ENCODE measurements at regions not wholly inside any gene's neighbourhood (a gene's known extent, or its start where the extent isn't known, plus 50 kb on each side); places are given as distances from the start of the nearest gene placed in this dataset.
"Not testable (repeated sequence)": the region's sequence is repeated elsewhere in the genome, so short reads cannot be mapped to it uniquely, and the experiment has no call there.

DNA sequence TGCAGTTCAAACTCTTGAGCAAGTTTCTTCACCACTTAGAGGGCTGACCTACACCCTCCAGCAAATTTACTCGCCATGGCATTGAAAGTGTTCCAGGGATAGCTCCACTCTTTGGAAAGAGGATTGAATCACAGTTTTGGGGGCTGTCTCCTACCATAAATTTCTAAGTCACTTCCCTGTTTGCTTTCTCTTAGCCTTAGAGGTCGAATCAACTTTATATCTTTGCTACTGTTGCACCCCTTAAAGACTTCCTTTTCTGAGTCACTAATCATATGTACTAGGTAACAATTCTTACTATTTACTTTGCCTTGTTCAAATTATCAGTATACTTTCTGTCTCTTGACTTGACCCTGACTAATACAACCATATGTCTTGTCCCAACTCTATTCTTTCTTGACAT is 1151.8 kb upstream of the ALCAM start:
- TF ChIP-seq CTCF (IDR thresholded peaks at IDR 0.05; ENCODE audit: low read depth, low read length, missing control alignments), result no peak

GRCh38 chr3:104219046-104219445 is 1147.7 kb upstream of the ALCAM start:
- H3K4me3 ChIP-seq (ENCODE audit: low read depth, low read length); DNase-seq (ENCODE audit: low read depth): not testable (repeated sequence)

More for the DNA sequence above, 1151.8 kb upstream of the ALCAM start:
- DNase-seq (ENCODE audit: low read depth), result no peak
- H3K4me3 ChIP-seq (ENCODE audit: low read depth, low read length), result no peak overlapping the region

DNA sequence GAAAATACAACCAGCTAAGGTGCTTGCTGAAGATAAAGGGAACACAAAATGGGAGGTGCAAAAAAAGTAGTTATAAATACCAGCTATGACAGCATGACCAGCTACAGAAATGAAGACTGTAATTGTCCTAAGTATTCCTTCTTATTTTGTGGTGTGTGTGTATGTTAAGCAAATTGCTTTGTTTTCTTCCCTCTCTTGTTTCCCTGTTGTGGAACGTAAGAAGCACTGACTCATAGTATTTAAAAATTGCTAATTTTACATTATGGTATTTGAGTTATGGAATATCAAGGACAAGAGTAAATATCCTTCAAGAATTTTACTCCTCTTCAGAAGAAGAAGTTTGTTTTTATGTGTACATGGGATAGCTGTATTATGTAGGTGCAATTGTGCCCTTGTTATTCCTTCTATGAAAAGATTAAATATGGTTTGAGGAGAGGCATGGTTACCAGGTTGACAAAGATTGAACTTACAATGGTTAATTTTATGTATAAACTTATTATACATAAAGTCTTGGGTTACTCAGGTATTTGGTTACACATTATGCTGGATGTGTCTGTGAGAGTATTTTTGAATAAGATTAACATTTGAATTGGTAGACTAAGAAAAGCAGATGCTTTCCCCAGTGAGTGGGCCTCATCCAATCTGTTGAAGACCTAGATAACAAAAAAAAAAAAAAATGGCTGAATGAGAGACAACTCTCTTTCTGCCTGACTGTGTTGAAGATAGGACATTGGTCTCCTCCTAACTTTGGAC is 1132.1 kb upstream of the ALCAM start:
- no peak for TF ChIP-seq CTCF (IDR thresholded peaks at IDR 0.05; ENCODE audit: low read depth, low read length, missing control alignments)
- H3K4me3 ChIP-seq (ENCODE audit: low read depth, low read length), result no peak overlapping the region
- DNase-seq (ENCODE audit: low read depth), result no peak

GRCh38 chr3:104244680-104245220 is 1122.0 kb upstream of the ALCAM start:
- no peak for DNase-seq (ENCODE audit: low read depth)
- TF ChIP-seq CTCF (IDR thresholded peaks at IDR 0.05; ENCODE audit: low read depth, low read length, missing control alignments), result no peak
- H3K4me3 ChIP-seq (ENCODE audit: low read depth, low read length), result no peak overlapping the region

- TF ChIP-seq CTCF (IDR thresholded peaks at IDR 0.05; ENCODE audit: low read depth, low read length, missing control alignments), result no peak
- H3K4me3 ChIP-seq (ENCODE audit: low read depth, low read length), result no peak overlapping the region
- no peak for DNase-seq (ENCODE audit: low read depth)
Measured at GRCh38 chr3:104245261-104245660, 1121.4 kb upstream of the ALCAM start.

GRCh38 chr3:104245981-104246380 is 1120.7 kb upstream of the ALCAM start:
- no peak for TF ChIP-seq CTCF (IDR thresholded peaks at IDR 0.05; ENCODE audit: low read depth, low read length, missing control alignments)
- no peak for DNase-seq (ENCODE audit: low read depth)
- no peak overlapping the region for H3K4me3 ChIP-seq (ENCODE audit: low read depth, low read length)

DNA sequence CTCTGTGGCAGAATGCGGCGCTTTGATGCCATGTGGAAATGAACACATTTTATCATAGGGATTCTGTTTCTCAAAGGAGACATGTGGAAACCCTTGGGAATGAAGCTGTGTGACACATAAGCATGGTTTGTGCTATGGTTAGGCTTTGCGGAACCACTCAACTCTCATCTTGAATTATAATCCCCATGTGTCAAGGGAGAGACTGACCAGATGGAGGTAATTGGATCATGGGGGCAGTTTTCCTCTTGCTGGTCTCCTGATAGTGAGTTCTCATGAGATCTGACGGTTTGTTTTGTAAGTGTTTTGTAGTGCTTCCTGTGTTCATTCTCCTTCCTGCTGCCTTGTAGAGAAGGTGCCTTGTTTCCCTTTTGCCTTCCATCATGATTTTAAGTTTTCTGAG is 1109.2 kb upstream of the ALCAM start:
- TF ChIP-seq CTCF (IDR thresholded peaks at IDR 0.05; ENCODE audit: low read depth, low read length, missing control alignments), result no peak
- no peak for DNase-seq (ENCODE audit: low read depth)
- no peak overlapping the region for H3K4me3 ChIP-seq (ENCODE audit: low read depth, low read length)

Measured in GM12864 (cell line).